ENCODE measurements at regions not wholly inside any gene's neighbourhood (a gene's known extent, or its start where the extent isn't known, plus 50 kb on each side); places are given as distances from the start of the nearest gene placed in this dataset.

GRCh38 chr4:166518315-166518714 is 645.3 kb downstream of the TLL1 start:
- CTCF ChIA-PET = no interaction called here
- intact Hi-C loops (cut with micrococcal nuclease) = no loop called here

GRCh38 chr4:166518776-166519175 is 645.7 kb downstream of the TLL1 start:
- no peak overlapping the region for H2AFZ ChIP-seq (ENCODE audit: low read depth, low read length, poor library complexity, severe bottlenecking)

More at GRCh38 chr4:166518315-166518714, 645.3 kb downstream of the TLL1 start:
- BruUV-seq (replicated peaks) = no TSS peak
- no peaks in the 10 kb centered on the region for H3K36me3 ChIP-seq (ENCODE audit: control insufficient read depth in 1 of 2, insufficient read depth in 2 of 2, low read length in 2 of 2)
- no peaks in the 10 kb centered on the region for H3K9me3 ChIP-seq (ENCODE audit: control insufficient read depth in 1 of 2, insufficient read depth in 1 of 2, low read depth in 1 of 2, low read length in 2 of 2)
- H3K79me2 ChIP-seq (ENCODE audit: insufficient read depth, low read length) = no peaks in the 10 kb centered on the region
- no peaks in the 10 kb centered on the region for H3K9me2 ChIP-seq (ENCODE audit: insufficient read depth)
- ChIA-PET RAD21 (ENCODE audit: low non-redundant PET in 1 of 2, low total read pairs in 2 of 2, uncharacterized antibody in 2 of 2, unreplicated experiment in 2 of 2) (no interaction called here), POLR2A (no interaction called here)
- H3K4me3 ChIP-seq (replicated peaks in 1 of 2; ENCODE audit: low read depth in 1 of 2, low read length in 2 of 2) = no peak overlapping the region
- no peaks in the 10 kb centered on the region for H4K20me1 ChIP-seq (ENCODE audit: insufficient read depth)
- no peak overlapping the region for H3K9ac ChIP-seq (ENCODE audit: low read length)
- no peak for TF ChIP-seq EZH2phosphoT487 (IDR thresholded peaks at IDR 0.05; ENCODE audit: borderline replicate concordance)
- TF ChIP-seq CEBPB (IDR thresholded peaks at IDR 0.05; ENCODE audit: low read depth) = no peak
- no peaks in the 10 kb centered on the region for H3K4me1 ChIP-seq (ENCODE audit: control insufficient read depth in 1 of 2, insufficient read depth in 2 of 2, low read length in 2 of 2)
- no peak overlapping the region for H3K27ac ChIP-seq (ENCODE audit: low read depth, low read length)
- H2AFZ ChIP-seq (ENCODE audit: low read depth, low read length, poor library complexity, severe bottlenecking) = no peak overlapping the region
- ATAC-seq (no peak), DNase-seq (ENCODE audit: low read depth, low spot score) (no peak)
- no peaks in the 10 kb centered on the region for H3K27me3 ChIP-seq (ENCODE audit: insufficient read depth, low read length)
- no peak overlapping the region for H3K4me2 ChIP-seq (ENCODE audit: low read length)

More at GRCh38 chr4:166518776-166519175, 645.7 kb downstream of the TLL1 start:
- TF ChIP-seq SP1 (IDR thresholded peaks at IDR 0.05; ENCODE audit: low read depth) (no peak), TCF7L2 (IDR thresholded peaks at IDR 0.05; ENCODE audit: borderline replicate concordance, extremely low read depth, insufficient read depth, insufficient read length) (no peak), POLR2AphosphoS5 (IDR thresholded peaks at IDR 0.05; ENCODE audit: low read depth, low read length) (no peak), EZH2 (IDR thresholded peaks at IDR 0.05) (no peak), JUND (IDR thresholded peaks at IDR 0.05) (no peak), ATF3 (IDR thresholded peaks at IDR 0.05) (no peak), EGR1 (IDR thresholded peaks at IDR 0.05; ENCODE audit: low read depth) (no peak), CTCF (IDR thresholded peaks at IDR 0.05 in 2 of 3, conservative IDR thresholded peaks at IDR 0.05 in 1 of 3; ENCODE audit: borderline replicate concordance in 1 of 3, insufficient read depth in 1 of 3, low read depth in 2 of 3, low read length in 2 of 3) (no peak), FOSL1 (IDR thresholded peaks at IDR 0.05; ENCODE audit: low read depth) (no peak), POLR2A (IDR thresholded peaks at IDR 0.05; ENCODE audit: borderline replicate concordance, extremely low read depth, insufficient read depth, insufficient read length) (no peak), CBX3 (IDR thresholded peaks at IDR 0.05; ENCODE audit: low read depth) (no peak), YY1 (IDR thresholded peaks at IDR 0.05; ENCODE audit: extremely low read depth, insufficient replicate concordance, low read depth, low read length) (no peak), RAD21 (IDR thresholded peaks at IDR 0.05; ENCODE audit: low read depth) (no peak), SIN3A (IDR thresholded peaks at IDR 0.05; ENCODE audit: low read depth) (no peak), CEBPB (IDR thresholded peaks at IDR 0.05; ENCODE audit: low read depth) (no peak)
- Histone ChIP-seq H4K20me1 (ENCODE audit: insufficient read depth) (no peaks in the 10 kb centered on the region), H3K79me2 (ENCODE audit: insufficient read depth, low read length) (no peaks in the 10 kb centered on the region), H3K4me1 (ENCODE audit: control insufficient read depth in 1 of 2, insufficient read depth in 2 of 2, low read length in 2 of 2) (no peaks in the 10 kb centered on the region), H3K4me3 (replicated peaks in 1 of 2; ENCODE audit: low read depth in 1 of 2, low read length in 2 of 2) (no peak overlapping the region), H3K9me3 (ENCODE audit: control insufficient read depth in 1 of 2, insufficient read depth in 1 of 2, low read depth in 1 of 2, low read length in 2 of 2) (no peaks in the 10 kb centered on the region), H3K36me3 (ENCODE audit: control insufficient read depth in 1 of 2, insufficient read depth in 2 of 2, low read length in 2 of 2) (no peaks in the 10 kb centered on the region), H3K9me2 (ENCODE audit: insufficient read depth) (no peaks in the 10 kb centered on the region), H3K9ac (ENCODE audit: low read length) (no peak overlapping the region), H3K27ac (ENCODE audit: low read depth, low read length) (no peak overlapping the region), H3K4me2 (ENCODE audit: low read length) (no peak overlapping the region), H3K27me3 (ENCODE audit: insufficient read depth, low read length) (no peaks in the 10 kb centered on the region)
- CTCF ChIA-PET = no interaction called here
- POLR2A ChIA-PET = no interaction called here
- BruUV-seq (replicated peaks) = no TSS peak
- RAD21 ChIA-PET (ENCODE audit: low non-redundant PET in 1 of 2, low total read pairs in 2 of 2, uncharacterized antibody in 2 of 2, unreplicated experiment in 2 of 2) = no interaction called here
- DNase-seq (ENCODE audit: low read depth, low spot score) (no peak), ATAC-seq (no peak)
- intact Hi-C loops (cut with micrococcal nuclease) = no loop called here

All from HCT116 (cell line).